Kidney glomerular epithelial cell (primary cell): ENCODE measurements at regions not wholly inside any gene's neighbourhood (a gene's known extent, or its start where the extent isn't known, plus 50 kb on each side); places are given as distances from the start of the nearest gene placed in this dataset.

Source experiments
- DNase-seq: peaks from one replicate; lab custom pipeline; 2025; lab: John Stamatoyannopoulos, UW

DNA sequence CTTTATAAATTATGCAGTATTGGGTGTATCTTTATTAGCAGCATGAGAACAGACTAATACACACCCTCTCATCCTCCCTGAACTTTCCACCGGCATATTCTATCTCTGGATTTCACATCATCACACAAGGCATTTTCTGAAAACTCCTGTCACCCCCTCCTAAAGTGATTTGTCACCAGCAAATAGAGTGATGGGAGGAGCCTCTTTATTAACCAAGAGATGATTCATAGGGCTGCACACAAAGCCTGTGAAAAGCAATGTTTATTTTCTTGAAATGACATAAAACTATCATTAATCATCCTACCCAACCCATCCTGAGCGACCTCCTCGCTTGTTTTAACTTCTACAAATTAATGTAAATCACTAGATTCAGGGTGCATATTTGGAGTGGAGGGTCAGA lies 394.7 kb upstream of the SULF2 start:
- peak; percentile 47 for DNase-seq

DNA sequence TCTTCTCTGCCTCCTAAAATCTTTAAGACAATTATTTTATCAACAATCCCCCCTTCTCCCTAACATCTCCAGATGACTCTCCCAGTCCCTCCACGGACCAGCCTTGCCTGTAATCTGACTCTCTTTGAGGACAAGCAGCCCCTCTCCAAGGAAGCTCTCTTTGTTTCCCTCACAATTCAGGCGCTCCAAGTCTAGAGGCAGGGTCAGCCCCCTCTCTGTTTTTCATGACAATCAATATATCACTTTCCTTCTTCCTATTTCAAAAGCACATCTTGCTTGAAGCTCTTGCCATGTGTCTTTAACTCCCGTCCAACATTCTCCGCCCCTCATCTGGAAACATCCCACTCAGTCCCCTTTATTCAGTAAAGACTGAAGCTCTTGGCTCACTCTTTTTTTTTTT lies 393.4 kb upstream of the SULF2 start:
- DNase-seq, result no peak

DNA sequence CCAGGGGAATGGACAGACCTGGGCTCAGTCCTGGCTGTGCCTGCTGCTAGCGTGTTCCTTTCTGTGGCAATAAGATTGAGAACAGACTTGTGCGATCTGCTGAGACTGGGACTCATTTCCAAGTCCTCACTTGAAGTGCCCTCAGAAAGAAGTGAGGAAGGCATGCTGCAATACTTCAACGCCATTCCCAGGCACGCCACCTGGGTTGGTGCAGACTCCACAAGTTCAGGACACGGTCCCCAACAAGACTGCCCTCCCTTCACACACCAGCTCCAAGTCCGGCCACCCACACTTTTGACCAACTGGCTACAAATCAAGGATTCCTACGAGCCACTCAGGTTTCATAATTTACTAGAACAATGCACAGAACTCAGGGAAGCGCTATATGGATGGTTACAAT lies 391.8 kb upstream of the SULF2 start:
- DNase-seq, result no peak

DNA sequence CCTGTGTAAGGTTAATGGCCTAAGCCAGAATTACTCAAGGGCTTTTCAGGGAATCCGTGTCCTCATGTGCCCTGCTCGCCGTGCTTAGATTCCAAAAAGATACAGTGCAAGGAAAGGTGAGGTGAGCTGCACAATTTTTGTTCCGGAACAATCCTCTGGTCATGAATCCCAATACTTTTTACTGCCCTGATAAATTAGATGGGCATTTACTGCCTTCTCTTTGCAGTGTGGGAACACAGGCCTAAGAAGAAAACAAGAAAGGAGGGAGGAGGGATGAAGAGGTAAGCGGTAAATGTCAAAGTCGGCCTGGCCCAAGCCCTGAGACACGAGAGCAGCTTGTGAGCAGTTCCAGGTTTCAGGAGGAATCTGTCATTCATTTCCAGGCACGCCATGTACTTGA lies 390.9 kb upstream of the SULF2 start:
- DNase-seq, result no peak

DNA sequence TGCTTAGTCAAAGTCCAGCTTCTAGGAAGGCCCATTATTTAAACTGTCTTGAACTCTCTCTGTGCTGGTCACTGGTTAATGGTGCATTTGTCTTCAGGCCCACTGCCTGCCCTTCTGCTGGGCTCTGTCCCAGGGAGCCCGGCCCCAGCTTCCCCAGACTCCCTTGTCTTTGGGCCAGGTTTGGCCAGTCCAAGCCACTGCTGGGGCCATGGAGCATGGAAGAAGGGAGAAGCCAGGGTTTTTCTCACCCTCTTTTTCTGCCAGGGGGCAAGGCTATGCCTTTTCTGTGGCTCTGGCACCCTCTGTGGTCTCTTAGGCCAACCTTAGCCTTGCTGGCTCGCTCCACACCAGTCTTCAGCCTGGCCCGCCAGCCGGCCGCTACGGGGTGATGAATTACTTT lies 390.0 kb upstream of the SULF2 start:
- no peak for DNase-seq

DNA sequence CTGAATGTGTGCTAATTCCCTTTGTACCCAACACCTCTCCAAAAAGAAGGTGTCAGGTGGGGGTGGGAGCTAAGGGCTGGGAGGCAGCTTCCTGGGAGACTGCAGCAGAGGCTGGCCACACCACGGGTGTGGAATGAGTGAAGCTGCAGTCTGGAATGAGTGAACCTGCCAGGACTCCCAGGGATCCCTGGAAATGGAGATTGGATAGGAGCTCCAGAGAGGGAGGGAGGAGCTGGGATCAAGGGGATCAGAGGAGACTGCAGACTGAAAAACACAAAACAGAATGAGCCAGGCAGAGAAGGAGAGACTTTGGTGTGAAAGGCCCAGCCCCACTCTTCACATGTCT lies 387.0 kb upstream of the SULF2 start:
- no peak for DNase-seq

DNA sequence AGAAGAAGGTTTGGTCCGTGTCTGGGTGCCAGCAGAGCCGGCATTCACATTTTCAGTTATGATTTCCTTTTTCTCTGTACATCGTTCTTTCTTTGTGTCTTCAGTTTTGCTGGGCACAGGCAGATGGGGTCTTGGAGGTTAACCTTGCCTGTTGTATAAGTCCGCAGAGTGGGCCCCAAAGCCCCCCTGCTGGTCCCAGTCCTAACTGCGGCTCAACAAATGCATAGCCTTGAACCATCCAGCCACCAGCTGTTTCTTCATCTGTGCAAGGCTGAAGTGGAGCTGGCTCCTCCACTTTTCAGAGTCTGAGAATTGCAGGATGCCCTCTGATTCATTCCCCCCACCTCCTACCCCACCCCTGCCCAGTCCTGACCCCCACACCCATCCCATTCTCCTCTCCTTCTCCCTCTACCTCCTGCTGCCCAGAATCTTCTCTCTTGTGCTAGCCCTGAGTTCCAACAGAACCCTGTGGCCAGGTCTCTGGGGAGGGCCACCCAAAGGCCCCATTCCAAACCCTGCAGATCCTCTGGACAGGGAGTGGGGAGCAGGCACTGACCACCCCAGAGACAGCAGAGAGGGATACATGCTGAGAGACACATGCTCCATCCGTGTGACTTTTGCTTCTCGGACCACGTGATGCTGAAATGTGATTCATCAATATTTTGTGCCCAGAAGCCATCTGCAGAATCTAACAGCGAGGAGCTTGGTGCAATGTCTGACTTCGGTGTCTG lies 386.5 kb upstream of the SULF2 start:
- no peak for DNase-seq

DNA sequence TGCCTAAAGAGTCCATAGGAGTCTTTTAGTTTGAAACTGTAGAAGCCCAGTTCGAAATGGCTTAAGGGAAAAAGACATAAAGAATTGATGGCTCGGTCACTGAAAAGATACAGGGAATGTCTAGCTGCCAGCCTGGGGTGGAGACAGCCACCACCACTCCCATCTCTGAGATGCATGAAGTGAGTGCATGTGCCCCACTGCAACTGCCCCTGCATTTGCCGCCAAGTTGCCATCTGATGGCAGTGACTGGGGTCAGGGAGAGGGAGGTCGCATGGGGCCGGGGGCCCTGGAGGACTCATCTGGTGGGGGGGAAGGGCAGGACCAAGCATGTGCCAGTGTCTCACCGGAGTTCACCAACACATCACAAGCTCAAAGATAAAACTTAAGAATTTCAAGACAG lies 385.8 kb upstream of the SULF2 start:
- no peak for DNase-seq

DNA sequence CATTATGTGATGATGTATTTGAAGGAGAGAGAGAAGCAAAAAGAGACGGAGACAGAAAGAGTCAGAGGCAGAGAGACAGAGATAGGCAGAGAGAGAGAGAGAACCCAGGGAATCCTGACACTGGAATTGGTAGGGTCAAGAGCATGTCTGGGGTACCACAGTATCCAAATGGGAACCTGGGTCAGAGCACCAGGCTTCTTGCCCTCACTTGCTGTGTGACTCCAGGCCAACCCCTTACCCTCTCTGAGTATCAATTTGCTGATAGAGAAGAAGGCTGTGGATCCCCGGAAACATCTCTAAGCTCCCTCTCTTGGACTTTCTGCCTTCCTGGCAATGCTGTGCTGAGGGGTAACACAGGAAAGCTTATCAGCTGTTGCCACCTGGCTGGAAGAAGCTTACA lies 385.3 kb upstream of the SULF2 start:
- DNase-seq, result no peak

DNA sequence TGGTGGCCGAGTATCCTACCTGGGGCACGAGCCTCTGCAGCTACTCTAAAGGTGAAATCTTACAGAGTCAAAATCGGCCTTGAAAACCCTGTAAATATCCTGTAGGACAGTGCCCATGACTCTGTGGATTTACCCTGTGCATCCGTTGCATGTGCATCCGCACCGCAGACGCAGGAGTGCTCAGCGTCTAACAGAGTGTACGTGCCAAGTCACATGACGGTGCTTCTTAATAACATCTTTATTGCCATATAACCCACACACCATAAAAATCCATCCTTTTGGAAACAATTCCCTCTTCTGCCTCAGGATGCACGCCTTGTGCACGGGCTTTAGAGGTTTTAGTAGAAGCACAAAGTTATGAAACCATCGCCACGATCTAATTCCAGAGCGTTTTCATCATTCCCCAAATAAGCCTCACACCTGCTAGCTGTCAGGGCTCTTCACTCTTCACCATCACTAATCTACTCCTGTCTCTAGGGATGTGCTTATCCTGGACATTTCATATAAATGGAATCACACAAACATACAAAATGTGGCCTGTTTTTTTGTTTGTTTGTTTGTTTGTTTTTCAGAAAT lies 384.5 kb upstream of the SULF2 start:
- DNase-seq, result no peak

DNA sequence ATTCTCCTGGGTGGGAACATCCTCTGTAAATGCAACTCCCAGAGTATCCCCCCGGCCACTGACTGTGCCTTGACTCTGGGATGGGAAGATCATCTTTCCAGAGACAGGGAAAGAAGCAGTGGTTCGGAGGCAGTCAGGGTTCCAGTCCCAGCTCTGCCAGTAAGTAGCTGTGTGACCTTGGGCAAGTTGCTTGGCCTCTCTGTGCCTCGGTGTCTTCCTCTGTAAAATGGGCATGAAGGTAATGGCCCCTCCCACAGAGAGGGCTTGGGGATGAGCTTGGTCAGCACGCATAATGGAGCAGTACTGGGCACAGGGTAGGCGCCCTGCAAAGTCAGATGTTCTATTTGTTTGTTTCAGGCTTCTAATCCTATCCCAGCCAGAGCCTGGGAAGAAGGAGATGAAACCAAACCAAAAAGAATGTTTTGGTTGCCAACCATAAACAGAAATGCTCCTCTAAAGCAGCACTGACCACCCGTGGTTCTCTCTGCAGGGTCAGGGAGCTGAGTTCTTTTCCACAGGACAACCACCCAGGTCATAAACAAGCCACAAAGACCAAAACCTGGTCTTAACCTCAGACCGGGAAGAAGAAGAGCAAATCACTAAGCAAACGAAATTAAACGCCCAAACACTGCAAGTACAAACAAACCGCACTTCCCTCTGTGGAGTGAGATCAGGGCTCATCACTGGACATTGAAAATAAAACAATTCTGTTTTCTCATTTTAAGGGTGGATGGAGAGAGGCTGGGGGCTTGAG lies 381.0 kb upstream of the SULF2 start:
- no peak for DNase-seq

DNA sequence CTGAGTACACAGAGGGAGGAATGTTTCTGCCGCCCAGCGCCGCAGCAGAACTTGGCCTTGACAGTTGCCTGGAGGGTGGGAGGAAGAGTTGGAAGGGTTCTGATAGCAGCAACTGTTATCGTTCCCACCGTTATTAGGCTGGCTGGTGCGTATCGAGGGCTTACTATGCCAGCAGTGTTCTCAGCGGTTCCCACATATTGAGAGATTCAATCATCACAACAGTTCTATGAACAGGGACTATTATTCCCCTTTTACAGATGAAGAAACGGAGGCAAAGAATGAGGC lies 380.1 kb upstream of the SULF2 start:
- DNase-seq, result no peak

DNA sequence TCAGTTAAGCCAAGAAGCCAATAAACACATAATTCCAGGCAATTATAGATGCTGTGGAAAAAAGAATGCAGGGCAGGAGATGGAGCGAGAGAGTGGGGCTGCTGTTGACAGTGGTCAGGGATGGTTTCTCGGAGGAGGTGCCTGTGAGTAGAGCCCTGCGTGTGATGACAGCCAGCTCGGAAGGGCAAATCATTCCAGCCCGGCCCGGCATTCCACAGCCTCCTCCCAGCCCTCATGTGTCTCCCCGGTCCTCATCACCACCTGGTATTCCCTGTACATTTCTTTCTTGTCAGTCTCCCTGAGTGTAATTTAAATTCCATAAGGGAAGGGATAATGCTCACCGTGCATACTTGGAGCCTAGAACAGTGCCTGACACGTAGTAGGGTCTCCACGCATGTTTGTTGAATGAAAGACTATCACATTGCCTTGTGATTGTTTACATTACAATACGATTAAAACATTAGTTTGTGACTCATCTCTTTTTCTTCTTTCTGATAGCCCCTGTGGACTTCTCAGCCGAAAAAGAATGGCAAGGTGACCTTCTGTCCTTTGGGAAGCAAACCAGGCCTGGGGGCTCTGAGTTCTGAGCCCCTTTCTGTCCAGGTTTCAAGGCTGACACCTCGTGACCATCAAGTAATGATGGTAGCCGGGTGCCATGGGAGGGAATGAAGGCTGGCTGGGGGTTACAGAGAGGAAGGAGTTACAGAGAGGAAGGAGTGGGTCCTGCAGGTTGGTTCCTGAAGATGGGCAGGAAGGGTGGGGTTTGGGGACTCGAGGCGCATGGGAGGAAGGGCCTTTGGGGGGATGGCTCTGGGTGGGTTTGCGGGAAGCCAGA lies 379.5 kb upstream of the SULF2 start:
- DNase-seq, result no peak

DNA sequence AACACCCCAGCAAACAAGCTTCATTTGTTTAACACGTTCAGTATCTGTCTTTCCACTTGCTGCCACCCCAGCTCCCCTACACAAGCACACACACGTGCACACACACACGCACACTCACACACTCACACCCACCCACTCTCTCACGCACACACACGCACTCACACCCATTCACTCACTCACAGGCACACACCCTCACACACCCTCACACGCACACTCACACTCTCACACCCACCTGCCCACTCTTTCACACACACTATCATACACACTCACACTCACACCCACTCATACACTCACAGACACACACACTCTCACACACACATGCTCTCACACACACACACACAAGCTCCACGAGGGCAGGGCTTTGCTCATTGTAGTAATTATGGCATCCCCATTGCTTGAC lies 378.8 kb upstream of the SULF2 start:
- no peak for DNase-seq

DNA sequence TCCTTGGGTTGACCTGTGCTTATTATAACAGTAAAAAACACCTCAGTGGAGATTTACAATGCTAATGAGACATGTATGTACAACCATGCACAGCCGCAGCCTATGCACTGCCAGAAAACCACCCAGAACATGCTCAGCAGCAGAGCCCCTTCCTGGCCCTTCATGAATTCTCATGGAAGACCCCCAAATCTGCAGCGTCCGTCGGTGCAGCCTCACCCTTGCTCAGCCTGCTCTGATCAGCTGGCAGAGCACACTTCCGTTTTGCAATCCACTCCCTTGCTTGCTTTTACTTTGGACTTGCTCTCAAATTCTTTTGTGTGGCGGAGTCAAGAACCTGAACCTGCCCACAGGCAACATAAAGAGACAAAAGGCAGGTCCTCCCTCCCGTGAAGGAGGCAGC lies 378.2 kb upstream of the SULF2 start:
- DNase-seq, result no peak

DNA sequence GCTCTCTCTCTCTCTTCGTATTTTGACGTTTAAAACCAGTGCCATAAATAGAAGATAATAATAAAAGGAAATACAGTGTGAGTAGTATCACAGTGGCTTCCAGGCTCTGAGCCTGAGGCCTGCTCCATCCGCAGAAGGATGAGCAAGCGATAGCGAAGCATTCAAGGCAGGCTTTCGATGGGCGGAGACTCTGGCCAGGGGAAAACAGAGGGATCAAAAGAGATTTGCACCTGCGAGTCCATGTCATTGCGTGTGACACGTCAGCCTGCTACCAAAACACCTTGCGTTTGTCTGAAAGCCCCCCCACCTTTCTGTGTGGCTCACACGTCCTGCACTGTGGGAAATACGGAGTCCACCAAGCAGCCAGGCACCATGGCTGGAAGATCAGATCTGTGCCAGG lies 377.3 kb upstream of the SULF2 start:
- DNase-seq, result no peak

DNA sequence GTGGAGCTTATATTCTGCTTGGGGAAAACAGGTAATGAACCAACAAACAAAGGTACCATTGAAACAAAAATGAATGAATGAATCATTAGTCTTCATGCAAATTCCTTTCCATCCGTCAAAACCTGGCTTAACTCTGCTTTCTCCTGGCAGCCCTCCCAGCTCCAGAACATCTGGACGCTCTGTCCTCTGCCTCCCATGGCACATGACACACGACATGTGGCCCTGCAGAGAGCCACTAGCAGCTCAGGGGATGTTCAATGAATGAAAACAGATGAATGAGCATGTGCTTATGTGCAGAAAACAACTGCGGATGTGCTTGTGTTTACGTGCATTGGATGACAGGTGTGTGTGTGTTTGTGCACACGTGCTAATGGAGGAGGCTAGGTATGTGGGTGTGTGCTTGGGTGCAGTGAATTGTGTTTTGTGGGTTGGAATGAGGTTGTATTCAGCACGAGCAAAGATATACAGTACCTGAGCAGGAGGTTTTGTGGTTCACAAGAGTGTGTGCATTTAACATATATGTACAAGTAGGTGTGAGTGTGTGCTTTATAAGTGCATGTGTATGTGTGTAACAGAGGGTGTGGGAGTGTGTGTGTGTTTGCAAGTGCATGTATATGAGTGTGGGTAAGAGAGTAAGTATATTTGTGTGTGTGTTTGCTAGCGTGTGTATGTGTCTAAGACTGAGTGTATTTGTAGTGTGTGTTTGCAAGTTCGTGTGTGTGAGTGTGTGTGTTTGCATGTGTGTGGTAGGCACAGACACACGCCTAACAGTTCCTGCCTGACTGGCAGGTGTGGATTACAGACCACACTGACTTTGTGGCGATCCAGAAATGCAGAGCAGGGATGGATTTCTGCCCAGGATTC lies 374.1 kb upstream of the SULF2 start:
- no peak for DNase-seq

DNA sequence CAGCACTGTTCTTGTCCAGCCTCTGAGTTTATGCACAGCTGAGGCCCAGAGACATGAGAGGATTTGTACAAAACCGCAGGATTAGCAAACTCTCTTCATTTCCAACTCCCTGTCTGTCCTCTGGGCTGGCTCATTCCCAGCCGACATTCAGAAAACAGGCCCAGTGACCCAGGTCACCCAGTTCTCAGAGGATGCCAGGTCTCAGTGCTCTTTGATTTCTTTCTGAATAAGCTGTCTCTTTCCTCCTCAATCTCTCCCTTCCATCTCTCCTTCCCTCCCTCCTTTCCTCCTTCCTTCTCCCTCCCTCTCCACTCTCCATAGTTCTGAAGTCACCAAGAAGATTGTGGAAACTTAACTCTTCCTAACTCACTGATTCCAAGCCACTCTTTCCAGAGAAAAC lies 372.7 kb upstream of the SULF2 start:
- no peak for DNase-seq

DNA sequence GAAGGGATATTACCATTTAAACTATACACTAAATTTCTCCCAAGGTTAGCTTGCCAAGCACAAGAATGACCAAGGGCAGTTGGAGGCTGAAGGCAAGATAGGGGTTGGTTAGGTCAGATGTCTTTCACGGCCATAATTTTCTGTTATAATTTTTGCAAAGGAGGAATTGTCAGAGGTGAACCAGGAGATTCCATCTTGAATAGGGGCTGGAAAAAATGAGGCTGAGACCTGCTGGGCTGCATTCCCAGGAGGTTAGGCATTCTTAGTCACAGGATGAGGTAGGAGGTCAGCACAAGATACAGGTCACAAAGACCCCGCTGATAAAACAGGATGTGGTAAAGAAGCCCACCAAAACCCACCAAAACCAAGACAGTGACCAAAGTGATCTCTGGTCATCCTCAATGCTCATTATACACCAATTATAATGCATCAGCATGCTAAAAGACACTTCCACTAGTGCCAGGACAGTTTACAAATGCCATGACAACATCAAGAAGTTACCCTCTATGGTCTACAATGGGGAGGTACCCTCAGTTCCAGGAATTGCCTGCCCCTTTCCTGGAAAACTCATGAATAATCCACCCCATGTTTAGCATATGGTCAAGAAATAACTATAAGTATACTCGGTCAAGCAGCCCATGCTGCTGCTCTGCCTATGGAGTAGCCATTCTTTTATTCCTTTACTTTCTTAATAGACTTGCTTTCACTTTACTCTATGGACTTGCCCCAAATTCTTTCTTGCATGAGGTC lies 371.8 kb upstream of the SULF2 start:
- DNase-seq, result no peak

DNA sequence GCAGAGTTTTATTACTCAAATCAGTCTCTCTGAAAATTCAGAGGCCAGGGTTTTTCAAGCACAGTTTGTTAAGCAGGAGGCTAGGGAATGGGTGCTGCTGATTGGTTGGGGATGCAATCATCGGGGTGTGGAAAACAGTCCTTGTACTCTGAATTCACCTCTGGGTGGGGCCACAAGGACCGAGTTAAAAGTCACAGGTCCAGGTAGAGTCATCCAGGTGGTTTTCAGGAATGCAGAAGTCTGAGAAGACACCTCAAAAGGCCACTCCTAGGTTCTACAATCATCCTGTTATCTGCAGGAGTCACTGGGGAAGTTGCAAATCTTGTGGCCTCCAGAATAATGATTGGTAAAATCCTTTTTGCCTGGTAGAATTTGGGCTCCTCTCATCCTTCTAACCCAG lies 371.2 kb upstream of the SULF2 start:
- DNase-seq, result no peak

DNA sequence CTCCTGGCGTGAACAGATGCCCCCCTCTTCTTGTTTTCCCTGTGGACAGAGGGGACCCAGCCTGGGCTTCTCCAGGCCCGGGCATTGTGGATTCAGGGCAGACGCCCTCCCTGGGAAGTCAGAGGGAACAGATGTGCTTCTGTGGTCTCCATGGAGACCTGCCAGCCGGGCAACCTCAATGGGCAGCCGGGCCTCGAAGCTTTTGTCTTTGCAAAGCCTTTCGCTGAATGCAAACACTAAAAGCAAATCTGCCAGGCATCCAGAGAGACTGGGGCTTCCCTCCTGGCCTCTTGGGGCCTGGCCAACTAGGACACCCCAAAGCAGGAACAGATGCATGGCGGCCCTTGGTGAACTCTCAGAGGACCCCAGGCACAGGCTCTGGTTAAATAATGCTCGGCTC lies 370.0 kb upstream of the SULF2 start:
- no peak for DNase-seq
